HG03060 (cell line): ENCODE measurements at regions not wholly inside any gene's neighbourhood (a gene's known extent, or its start where the extent isn't known, plus 50 kb on each side); places are given as distances from the start of the nearest gene placed in this dataset.

ENCODE experiments used
- ATAC-seq: cut with Tn5 transposase; IDR thresholded peaks from one replicate; pipeline ENCODE4 v1.9.1; 2021; ENCODE audit warnings: low read depth, moderate number of reproducible peaks; ENCODE audit not compliant: unreplicated experiment

DNA sequence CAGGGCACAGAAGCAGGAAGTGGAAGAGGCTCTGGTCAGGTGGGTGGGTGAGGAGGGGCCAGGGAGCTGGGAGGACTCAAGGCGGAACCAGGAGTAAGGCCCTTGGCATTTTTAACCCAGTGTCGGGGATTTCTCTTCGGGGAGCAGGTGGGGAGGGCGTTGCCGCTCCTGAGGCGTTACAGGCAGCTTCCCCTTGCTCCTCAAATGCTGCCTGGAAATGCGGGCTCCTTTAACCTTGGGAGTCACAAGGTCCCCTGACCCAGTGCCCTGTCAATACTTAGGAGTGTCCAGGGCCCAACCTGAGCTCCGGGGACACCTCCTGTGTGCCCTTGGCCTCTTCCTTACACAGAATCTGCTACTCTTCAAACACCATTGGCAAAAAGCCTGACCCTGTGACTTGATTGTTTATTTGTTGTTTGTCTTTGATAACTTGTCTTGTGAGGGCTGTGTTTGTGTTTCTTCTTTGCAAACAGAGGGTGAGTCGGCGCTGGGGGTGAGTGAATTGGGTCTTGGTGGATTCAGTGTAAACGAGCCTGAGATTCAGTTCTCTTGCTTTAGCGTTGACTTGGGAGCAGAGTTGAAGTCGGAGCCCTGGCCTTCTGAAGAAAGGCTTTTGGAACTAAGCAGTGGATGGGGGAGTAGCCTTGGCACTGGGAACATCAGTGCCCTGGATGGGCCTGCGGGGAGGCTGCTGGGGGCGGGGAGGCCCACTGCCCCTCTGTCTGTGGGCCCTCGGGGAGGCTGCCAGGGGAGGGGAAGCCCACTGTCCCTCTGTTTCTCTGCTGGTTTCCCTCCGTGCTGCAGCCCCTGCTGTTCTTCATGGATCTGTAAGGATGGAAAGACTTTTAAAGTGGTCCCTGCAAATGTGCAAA lies 300.7 kb upstream of the IRX4 start:
- no peak for ATAC-seq

DNA sequence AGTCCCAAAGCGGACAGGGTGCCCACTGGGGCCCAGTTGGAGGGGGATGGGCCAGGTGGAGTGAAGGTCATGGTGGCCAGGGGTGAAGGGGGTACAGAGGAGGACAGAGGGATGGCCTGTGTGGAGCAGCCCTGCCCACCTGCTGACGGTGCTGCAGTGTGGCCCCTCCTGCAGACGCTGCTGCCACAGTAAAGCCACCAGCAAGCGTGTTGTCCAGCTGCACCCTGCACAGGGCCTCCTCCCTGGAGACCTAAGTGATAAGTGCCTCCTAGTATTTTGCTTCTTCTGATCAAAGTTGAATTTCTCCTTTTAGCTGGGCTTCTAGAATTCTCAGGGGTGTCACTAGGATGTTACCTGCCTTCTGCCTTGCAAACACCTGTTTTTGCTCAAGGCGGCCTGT lies 299.3 kb upstream of the IRX4 start:
- no peak for ATAC-seq

DNA sequence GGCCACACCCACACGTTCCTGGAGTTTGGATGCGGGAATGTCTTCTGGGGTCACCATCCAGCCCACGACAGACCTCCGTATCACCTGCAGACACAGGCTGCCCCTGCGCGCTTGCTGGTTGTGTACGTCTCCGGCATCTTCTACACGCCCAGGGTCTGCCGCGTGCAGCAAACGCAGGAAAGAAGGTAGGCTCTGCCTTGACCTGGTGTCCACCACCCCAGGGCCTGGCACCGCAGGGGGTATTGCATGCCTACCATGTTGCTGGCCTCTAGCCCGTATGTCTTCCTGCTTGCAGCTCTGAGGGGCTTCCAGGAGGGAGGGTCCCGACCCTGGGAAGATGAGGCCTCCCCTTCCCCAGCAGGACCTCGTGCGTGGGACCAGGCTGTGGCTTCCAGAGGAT lies 298.8 kb upstream of the IRX4 start:
- no peak for ATAC-seq

DNA sequence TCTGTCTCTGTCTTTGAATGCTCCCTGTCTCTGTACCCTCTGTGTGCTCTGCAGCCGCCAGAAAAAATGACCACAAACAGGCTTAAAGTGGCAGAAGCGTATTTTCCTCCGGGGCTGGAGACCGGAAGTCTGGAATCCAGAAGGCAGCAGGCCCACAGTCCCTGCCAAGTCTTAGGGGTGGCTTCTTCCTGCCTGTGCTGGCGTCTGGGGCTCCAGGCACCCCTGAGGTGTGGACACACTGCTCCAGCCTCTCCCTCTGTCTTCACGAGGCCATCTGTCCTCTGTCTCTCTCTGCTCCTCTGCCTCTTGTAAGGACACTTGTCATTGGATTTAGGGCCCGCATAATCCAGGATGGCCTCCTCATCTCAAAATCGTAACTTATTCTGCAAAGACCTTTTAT lies 298.4 kb upstream of the IRX4 start:
- no peak for ATAC-seq

DNA sequence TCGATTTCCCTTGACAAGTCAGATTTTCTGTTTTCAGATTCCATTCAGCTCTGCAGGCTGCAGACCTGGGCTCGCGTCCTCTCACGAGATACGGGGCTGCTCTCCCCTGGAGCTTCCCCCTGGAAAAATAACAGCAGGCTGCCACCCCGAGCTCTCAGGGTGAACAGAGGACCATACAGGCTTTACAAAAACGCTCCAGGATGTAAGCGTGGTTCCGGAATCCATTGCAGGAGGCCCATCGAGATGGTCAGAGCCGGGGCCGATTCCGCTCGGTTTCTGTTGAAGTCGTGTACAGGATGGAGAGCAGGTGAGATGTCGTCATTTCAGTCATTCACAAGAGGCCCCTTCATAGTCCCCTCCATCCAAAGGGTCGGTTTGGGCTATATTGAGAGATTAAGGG lies 297.7 kb upstream of the IRX4 start:
- ATAC-seq, result no peak

DNA sequence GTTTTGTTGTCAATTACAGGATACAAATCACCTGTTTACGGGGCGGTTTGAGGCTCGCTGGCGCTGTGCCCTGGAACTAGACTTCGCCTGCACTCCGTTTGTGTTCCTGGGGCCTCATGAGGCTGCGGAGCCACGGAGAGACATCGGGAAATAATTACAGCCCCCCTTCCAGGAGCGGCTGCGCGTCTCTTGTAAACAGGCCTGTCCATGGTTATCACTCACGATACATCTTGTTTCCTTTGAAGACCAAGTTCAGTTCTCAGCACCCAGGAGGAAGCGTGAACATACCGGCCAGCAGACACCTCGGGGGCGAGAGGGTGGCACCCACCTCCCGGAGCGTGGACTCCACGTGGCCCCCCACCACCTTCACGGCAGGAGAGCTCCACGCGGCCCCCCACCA lies 297.1 kb upstream of the IRX4 start:
- ATAC-seq, result no peak

DNA sequence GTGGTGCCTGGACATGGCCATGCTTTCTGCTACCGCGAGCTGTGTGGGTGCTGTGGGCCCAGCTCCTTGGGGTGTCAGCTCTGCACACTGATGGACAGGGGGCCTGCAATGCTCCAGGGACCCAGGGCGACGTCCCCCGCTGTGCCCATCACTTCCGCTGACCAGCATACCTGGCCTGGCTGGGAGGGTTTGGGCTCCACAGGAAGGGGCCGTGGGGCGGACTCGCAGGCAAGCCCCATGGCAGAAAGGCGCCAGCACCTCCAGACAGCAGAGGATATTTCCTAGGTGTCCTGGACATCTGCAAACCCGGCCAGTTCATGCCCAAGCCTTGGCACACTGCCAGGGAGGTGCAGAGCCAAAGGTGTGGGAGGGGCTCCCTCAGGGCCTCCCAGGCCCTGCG lies 295.8 kb upstream of the IRX4 start:
- no peak for ATAC-seq

DNA sequence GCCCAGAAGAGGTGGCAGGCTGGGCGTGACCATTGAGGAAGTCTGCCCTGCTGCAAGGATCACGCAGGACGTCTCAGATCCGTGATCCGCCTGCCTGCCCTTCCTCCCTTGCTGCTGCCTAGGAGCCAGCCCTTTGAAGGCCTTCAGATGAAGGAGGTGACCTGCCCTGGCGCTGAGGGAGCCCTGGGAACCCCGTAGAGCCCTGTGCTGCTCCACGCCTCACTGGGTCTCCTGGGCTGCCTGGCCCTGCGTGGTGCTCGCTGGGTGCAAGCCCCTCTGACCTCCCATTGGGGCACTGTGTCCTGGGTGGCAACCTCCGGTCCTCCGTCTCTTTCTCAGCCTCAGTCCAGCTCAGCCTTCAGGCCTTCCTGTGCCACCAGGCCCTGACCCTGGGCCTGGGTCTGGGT lies 295.3 kb upstream of the IRX4 start:
- ATAC-seq, result no peak

DNA sequence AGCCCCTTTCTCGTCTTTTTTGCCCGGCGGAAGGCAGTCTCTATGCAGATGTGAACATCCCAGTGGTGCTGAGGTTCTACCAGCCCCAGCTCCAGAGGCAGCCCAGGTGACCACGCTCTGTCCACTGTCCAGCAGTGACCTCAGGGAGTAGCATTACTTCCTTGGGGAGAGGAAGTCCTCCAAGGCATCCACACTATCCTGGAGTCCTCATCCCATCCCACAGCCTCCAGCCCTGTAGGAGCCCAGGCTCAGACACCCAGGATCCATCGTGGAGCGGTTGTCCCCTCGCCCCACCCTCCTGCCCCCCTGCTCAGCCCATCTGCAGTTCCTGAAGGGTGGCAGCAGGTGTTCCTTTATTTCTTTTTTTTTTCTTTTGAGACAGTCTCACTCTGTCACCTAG lies 294.5 kb upstream of the IRX4 start:
- ATAC-seq, result no peak

DNA sequence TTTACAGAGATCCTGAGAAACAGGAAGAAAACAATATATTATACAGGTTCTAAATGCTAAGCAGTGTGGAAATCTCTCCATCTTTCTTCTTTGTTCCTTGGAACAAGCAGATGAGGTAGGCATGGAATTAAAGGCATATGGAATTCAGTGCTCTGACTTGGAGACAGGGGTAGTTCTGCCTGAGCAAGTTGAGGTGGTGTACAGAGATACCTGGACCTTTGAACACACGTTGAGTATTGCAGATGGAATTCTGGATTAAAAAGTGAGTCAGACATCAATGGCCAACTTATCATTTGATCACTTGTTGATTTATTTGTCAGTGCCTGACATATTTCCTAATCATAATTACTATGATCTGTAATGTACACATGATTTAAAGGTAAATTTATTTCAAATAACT lies 293.9 kb upstream of the IRX4 start:
- ATAC-seq, result no peak

DNA sequence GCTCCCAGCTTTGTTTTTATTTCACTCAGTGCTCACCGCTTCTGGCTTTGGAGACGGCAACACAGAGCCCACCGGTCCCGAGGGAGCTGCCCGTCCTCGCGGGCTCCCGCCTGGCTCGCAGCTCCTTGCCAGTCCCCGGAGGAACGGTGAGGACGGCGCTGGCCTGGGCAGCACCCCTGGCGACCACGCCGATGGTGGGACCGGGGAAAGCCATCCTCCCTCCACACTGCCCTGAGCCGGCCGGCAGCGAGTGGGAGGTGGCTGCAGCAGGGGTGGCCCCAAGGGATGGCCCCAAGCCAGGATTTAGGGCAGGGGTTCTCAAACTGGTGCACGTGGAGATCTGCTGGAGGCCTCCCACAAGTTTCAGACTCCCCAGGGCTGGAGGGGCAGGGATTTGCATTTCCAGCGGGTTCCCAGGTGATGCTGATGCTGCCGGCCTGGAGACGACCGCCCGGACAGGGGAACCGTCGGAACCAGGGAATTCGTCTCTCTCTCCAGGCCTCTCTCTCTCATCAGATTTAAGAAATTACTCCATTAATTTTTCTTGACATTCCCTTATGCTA lies 293.2 kb upstream of the IRX4 start:
- ATAC-seq, result no peak

DNA sequence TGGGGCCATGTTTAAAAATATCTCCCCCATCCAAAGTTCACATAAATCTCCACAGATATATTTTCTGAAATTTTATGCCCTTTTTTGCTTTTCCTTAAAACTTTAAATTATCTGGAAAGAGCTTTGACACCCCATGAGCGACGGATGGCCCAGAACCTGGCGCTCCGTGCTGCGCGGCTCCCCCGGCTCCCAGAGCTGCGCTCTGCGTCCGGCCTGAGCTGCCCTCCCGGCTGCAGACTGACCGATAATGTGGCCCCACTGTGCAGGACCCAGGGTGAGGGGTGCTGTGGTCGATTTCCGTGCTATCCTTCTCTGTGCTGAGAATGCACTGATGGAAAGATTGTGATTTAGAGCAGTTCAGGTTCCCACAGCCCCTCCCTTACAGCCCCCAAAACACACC lies 292.3 kb upstream of the IRX4 start:
- ATAC-seq, result no peak

DNA sequence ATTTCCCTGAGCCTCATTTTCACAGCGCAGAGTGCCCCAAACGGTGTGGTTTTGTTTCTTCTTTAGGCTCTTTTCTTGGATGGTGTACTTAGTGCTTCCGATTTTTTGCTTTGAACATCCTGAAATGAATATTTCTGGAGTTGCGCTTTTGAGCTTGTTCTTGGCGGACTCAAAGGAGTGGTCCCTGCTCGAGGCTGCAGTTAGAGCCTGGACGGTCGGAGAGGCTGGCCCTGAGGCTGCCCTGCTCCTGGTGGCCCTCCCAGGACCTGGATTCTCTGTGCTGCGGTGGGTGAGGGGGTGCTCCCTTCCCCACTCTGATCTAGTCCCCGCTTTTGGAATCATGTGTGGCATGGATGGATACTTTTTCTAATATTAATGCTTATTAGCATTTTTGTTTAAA lies 291.8 kb upstream of the IRX4 start:
- no peak for ATAC-seq

DNA sequence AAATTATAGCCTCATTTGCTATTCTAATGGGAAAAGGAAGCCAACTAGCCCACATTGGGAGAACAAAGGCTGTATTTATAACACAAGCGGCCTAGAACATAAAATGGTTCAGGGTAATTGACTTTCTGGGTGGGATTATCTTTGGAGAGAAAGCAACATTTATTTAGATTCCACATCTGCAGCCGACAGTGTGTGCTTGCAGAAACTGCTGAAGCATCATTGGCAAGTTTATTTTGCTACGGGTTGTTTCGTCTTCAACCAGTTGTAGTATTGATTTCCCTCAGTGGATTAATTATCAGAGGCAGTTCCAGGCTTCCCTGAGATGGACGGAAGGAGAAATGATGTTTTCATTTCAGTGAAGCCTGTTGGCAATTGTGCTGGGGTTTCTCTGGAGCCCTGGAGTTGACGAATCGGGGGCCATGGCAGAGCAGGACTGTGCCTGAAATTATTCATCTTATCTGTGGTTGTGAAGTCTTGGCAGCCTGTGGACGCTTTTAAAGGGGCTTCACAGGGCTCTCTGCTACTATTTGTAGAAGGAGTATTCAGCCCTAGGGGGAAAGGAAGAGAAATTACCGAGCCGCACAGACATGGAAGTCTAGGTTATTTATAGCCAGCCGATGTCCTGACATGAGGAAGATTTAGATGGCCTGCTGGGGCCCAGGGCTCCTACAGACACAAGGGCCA lies 290.6 kb upstream of the IRX4 start:
- ATAC-seq, result no peak

DNA sequence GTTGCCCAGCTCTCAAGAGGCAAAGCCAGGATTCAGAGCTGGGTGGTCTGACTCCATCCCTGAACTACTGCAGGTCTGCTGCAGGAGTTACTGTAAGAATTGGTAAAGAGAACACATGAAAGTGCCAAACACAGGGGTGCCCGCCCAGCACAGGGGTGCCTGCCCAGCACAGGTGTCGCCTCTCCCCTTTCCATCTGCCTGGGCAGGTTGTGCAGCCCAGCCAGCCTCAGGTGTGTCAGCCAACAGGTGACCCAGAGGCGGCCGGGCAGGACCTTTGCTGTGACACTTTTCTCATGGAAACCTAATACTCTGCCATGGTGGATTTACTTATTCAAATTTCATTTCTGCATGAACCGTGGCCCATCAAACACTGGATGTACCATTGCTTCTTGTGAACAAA lies 289.7 kb upstream of the IRX4 start:
- ATAC-seq, result no peak

DNA sequence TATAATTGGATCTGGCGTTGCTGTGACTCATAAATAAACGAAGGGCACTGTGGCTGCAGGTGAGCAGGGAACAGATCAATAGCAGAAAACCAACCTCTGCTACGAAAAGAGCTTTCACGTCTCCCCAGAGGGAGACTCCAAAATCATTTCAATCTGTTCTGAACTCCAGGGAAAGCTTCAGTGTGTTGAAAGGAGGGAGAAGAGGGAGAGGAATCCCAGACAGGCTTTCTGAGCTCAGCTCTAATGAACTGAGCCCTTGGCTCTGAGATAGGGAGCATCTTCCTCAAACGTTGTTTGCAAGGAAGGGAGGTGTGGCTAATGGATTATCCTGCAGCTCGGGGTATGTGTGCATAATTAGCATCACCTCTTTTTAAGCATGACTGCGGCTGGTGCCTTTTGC lies 288.0 kb upstream of the IRX4 start:
- ATAC-seq, result no peak

DNA sequence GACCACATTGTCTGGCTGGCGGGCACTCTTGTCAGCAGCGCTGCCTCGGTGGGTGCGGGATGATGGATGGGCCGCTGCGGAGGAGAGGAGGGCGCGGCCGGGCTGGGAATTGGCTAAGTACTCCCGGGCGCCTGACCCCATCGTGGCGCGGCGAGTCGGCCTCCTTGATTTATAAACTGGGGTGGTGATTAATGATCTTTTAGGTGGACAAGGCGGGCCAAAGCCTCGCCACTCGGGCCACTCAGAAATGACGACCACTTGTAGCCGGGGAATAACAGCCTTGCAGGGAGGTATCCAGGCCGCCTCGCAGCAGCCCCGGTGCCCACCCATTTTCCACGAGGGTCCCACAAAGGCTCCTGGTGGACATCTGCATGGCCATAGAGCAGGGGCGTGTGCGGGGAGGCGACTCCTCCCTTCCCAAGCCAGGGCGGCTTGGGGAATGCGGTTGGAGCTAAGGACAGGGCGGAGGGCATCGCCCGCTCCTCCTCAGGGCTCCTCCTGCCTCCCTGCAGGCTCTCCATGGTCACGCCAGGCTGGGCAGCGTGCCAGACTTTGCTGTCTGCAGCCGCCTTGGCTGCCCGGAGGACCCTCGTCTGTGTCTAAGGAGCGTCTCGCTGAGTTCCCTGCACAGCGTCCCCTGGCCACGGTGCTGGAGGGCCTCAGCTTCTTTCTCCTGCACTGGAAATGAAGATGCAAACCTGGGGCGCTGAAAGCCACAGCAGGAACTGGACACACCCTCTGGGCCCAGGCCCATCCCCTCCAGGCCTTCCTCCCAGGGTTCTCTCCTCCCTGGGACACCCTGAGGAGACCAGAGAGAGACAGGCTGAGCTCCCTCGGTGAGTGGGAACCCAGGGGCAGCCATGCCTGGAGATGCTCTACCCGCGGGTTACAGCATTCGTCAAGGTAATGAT lies 287.4 kb upstream of the IRX4 start:
- ATAC-seq, result no peak

DNA sequence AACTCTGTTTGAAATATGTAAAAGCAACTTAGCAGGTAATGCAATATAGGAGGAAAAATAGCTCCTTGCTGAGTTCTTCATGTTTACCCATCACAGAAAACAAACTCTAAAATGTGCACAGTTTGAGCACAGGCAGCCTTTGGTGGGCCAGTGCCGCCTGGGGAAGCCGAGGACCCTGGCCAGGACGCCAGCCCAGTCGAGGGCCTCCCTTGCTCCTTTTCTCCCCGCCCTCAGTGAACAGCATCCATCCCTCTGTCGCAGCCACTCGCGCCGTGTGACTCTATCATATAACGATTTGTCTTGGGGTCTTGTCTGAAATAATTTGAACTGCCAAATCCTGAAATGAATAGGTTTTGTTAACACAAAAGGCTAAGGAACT lies 286.7 kb upstream of the IRX4 start:
- no peak for ATAC-seq

DNA sequence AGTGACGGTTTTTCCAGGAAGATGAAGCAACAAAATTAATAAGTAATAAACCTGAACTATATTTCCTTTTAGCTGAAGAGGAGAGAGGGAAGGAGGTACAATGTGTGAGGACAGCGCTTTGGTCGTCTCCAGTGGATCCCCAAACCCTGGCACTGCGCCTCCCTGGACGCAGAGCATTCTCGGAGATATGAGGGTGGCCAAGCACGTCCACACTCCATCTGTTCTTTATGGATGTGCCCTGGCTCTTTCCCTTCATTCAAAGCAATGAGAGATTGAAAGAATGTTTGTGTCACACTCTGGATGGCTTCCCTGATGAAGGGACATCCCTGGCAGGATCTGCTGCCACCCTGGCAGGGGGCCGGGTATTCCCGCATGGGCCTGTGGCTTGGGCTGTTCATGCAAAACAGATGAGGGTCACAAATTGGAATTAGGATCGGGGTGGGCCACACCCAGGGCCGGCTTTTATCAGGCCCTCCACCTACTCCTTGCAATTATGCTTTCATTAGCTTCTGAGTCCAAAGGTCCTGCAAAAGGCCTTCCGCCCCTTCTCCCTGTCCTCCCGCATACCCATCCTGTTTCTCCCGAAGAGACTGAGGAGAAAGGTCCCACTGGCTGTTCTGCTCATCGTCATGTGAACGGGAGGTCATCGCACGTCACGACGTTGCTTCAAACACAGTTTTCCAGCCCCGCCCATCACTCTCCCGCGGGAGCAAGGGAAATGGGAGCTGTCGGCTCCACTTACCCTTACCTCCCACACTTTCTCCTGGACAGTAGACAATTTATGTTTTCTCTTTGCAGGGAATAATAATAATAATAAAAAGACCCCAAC lies 286.1 kb upstream of the IRX4 start:
- ATAC-seq, result no peak

DNA sequence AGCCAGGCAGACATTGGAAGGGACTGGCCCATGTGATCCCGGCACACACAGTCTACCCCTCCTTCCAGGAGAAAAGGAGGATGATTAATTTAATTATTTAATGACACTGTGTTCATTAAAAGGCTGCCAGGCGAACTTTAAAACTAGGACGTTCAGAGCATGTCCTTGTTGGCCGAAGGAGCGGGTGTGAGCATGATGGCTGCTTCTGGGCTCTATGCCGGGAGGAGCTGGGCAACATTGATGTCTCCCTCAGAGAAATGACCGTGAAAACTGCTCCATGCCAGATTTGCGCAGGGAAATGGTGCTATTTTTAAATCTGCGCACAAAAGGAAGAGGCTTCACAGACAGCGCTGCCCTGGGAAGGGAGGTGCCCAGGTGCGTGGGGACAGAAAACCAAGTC lies 284.9 kb upstream of the IRX4 start:
- ATAC-seq, result no peak
